Dendritic cell treated with granulocyte-macrophage colony-stimulating factor and Interleukin-4, amounts not matched to agents 40 ng/mL and 50 ng/mL, for 4 days (primary cell): ENCODE measurements at regions not wholly inside any gene's neighbourhood (a gene's known extent, or its start where the extent isn't known, plus 50 kb on each side); places are given as distances from the start of the nearest gene placed in this dataset.

ENCODE experiments used
- H3K27ac Mint-ChIP-seq: one replicate; pipeline ENCODE4 v1.8.0; 2022; ENCODE audit warnings: mild to moderate bottlenecking, mixed read lengths
- H3K27me3 Mint-ChIP-seq: one replicate; pipeline ENCODE4 v1.8.0; 2022; ENCODE audit warnings: mild to moderate bottlenecking, mixed read lengths
- H3K36me3 Mint-ChIP-seq: one replicate; pipeline ENCODE4 v1.8.0; 2022; ENCODE audit warnings: low read depth, mixed read lengths
- H3K4me1 Mint-ChIP-seq: one replicate; pipeline ENCODE4 v1.8.0; 2022; ENCODE audit warnings: low read depth, mixed read lengths
- H3K4me3 Mint-ChIP-seq: one replicate; pipeline ENCODE4 v1.8.0; 2022; ENCODE audit warnings: mild to moderate bottlenecking, moderate library complexity, mixed read lengths
- H3K9me3 Mint-ChIP-seq: one replicate; pipeline ENCODE4 v1.8.0; 2022; ENCODE audit warnings: mixed read lengths
- intact Hi-C: fragments of 100-400 bp; cut with micrococcal nuclease; formaldehyde crosslinking; loops from one replicate; pipeline ENCODE4 v1.15.0; 2022

DNA sequence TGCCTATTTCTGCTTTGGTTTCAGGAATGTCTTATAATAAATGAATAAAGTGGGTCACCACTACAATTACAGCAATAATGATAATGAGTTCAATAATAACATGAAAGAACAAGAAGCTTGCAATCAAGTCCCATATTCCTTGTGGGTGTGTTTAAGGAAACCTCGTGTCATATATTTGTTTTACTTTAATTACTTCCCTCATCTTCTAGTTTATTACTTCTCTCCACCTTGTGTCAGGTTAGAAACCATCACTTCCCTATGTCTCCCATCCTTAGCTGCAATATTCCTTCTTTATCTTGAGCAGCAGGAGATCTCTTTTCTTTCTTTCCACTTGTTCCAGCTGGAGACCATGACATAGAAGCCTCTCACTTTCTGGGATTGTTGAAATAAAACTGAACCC, 384.0 kb upstream of the TMEM132C start:
- H3K36me3 Mint-ChIP-seq: no peaks in the 10 kb centered on the region
- no peak overlapping the region for H3K4me3 Mint-ChIP-seq
- no peaks in the 10 kb centered on the region for H3K9me3 Mint-ChIP-seq
- H3K4me1 Mint-ChIP-seq: no peaks in the 10 kb centered on the region
- intact Hi-C loops: no loop called here
- no peak overlapping the region for H3K27ac Mint-ChIP-seq
- no peaks in the 10 kb centered on the region for H3K27me3 Mint-ChIP-seq

DNA sequence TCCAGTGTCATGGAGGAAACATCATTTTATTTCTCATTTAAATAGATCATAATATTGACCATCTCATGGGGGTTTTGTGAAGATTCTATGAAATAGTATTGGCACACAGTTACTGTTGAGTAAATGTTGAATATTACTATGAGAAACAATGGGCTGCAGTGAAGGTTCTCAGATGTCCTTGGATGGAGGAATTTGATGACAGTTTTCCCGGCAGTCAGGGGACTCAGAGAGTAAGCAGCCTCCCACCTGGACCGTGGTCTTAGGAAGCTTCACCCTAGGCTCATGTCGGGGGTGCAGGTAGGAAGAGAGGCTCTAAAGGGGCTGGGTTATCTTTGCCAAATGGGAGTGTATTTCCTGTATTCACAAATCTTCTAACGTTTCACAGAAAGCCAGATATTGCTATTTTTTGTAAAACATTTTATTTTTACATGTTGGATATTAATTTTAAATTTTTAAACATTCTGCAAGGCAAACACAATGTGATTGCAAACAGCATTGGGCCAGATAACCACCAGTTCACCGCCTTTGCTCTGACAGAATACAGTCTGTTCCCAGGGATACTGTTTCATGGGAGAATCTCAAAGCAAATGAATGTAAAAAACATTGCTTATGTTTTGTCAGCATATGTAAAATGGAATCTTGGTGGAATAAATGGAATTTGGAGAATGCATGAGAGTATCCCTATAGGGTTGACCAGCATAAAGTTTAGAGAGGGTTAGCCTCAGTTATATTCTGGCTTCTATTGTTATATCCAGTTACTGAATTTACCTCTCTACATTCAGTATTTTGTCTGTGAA, 380.8 kb upstream of the TMEM132C start:
- no peaks in the 10 kb centered on the region for H3K36me3 Mint-ChIP-seq

GRCh38 chr12:127886827-127887226, 380.1 kb upstream of the TMEM132C start:
- no peaks in the 10 kb centered on the region for H3K36me3 Mint-ChIP-seq
- H3K27ac Mint-ChIP-seq: no peak overlapping the region
- H3K4me3 Mint-ChIP-seq: no peak overlapping the region
- peaks cover 10% of the 10 kb centered on the region for H3K9me3 Mint-ChIP-seq
- no peaks in the 10 kb centered on the region for H3K4me1 Mint-ChIP-seq
- intact Hi-C loops: no loop called here
- H3K27me3 Mint-ChIP-seq: no peaks in the 10 kb centered on the region

More for the DNA sequence above, 380.8 kb upstream of the TMEM132C start:
- Mint-ChIP-seq H3K27ac (no peak overlapping the region), H3K27me3 (no peaks in the 10 kb centered on the region), H3K9me3 (peaks cover 10% of the 10 kb centered on the region), H3K4me3 (no peak overlapping the region), H3K4me1 (no peaks in the 10 kb centered on the region)
- intact Hi-C loops: no loop called here

- Mint-ChIP-seq H3K36me3 (no peaks in the 10 kb centered on the region), H3K4me1 (no peaks in the 10 kb centered on the region), H3K9me3 (peaks cover 10% of the 10 kb centered on the region), H3K4me3 (no peak overlapping the region), H3K27ac (no peak overlapping the region), H3K27me3 (no peaks in the 10 kb centered on the region)
- intact Hi-C loops: no loop called here
Measured at GRCh38 chr12:127888943-127889719, 377.8 kb upstream of the TMEM132C start.

- Mint-ChIP-seq H3K27ac (no peak overlapping the region), H3K9me3 (peaks cover 10% of the 10 kb centered on the region)
- intact Hi-C loops: no loop called here
Measured at GRCh38 chr12:127893895-127894609, 372.9 kb upstream of the TMEM132C start.

GRCh38 chr12:127896661-127897060, 370.3 kb upstream of the TMEM132C start:
- Mint-ChIP-seq H3K9me3 (no peaks in the 10 kb centered on the region), H3K36me3 (no peaks in the 10 kb centered on the region), H3K4me3 (no peak overlapping the region), H3K4me1 (peaks cover 5% of the 10 kb centered on the region), H3K27ac (no peak overlapping the region), H3K27me3 (no peaks in the 10 kb centered on the region)
- intact Hi-C loops: no loop called here

More at GRCh38 chr12:127893895-127894609, 372.9 kb upstream of the TMEM132C start:
- H3K27me3 Mint-ChIP-seq: no peaks in the 10 kb centered on the region
- no peak overlapping the region for H3K4me3 Mint-ChIP-seq
- H3K36me3 Mint-ChIP-seq: no peaks in the 10 kb centered on the region
- no peaks in the 10 kb centered on the region for H3K4me1 Mint-ChIP-seq

DNA sequence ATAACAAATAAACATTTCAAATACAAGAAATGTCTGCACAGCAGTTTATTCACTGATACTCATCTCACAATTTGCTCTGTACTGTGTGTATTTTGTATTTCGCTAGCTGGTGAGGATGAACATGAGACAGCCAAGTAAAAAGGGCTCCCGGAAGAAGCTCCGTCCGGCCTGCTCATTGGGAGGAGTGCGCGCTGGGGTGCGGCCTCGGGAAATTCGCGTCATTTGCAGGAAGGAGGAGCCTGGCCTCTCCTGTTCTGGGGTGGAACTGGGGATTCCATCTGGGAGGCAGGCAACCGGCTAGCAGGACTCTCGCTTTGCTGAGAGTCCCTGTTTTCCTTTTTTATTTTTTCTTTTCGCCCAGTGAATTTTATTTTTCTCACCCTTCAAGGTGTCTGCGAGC, 368.4 kb upstream of the TMEM132C start:
- H3K4me3 Mint-ChIP-seq: no peak overlapping the region
- H3K27ac Mint-ChIP-seq: no peak overlapping the region
- H3K27me3 Mint-ChIP-seq: no peaks in the 10 kb centered on the region
- peaks cover 5% of the 10 kb centered on the region for H3K4me1 Mint-ChIP-seq
- no peaks in the 10 kb centered on the region for H3K36me3 Mint-ChIP-seq
- no peaks in the 10 kb centered on the region for H3K9me3 Mint-ChIP-seq
- intact Hi-C loops: no loop called here

DNA sequence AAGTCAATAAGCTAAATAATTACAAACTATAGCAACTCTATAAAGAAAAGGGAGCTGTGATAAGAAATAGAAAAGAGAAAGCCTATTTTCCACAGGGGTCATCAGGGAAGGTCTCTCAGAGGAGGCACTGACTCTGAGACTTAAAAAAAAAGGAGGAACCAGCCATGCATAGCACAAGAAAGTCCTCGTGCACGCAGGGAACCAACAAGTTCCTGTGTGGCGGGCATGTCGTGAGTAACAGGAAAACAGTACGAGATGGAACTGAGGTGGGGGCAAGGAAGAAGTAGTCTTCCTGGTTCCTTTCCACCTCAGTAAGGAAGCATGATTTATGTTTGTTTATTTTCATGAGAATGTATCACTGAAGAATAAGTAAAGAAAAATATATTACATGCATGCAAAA, 367.0 kb upstream of the TMEM132C start:
- H3K27me3 Mint-ChIP-seq: no peaks in the 10 kb centered on the region
- no peak overlapping the region for H3K27ac Mint-ChIP-seq
- H3K36me3 Mint-ChIP-seq: no peaks in the 10 kb centered on the region
- intact Hi-C loops: no loop called here
- H3K4me1 Mint-ChIP-seq: peaks cover 5% of the 10 kb centered on the region
- H3K4me3 Mint-ChIP-seq: no peak overlapping the region
- H3K9me3 Mint-ChIP-seq: no peaks in the 10 kb centered on the region

DNA sequence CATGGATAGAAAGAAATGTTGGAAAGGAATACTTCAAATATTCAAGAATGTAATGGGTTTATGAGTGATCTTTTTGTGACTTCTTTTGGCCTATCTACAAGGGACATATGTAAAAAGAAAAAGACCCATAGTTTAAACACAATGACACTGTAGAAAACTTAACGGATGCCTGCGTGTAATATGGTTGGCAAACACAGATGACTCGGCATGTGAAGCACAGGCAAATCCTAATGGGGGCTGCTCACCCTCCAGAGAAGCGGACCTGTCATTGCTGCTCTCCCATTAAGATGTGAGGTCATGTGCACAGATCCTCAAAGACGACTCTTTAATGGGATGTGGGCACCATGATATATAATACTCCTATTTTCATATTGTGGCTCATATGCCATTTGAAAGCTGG, 366.6 kb upstream of the TMEM132C start:
- Mint-ChIP-seq H3K27me3 (no peaks in the 10 kb centered on the region), H3K36me3 (no peaks in the 10 kb centered on the region), H3K4me1 (peaks cover 5% of the 10 kb centered on the region), H3K4me3 (no peak overlapping the region), H3K27ac (no peak overlapping the region), H3K9me3 (peaks cover 3% of the 10 kb centered on the region)
- intact Hi-C loops: no loop called here

- intact Hi-C loops: no loop called here
- H3K9me3 Mint-ChIP-seq: peaks cover 6% of the 10 kb centered on the region
- no peak overlapping the region for H3K27ac Mint-ChIP-seq
- no peak overlapping the region for H3K4me3 Mint-ChIP-seq
- H3K36me3 Mint-ChIP-seq: no peaks in the 10 kb centered on the region
- H3K4me1 Mint-ChIP-seq: peaks cover 5% of the 10 kb centered on the region
- no peaks in the 10 kb centered on the region for H3K27me3 Mint-ChIP-seq
Measured at GRCh38 chr12:127903146-127903545, 363.8 kb upstream of the TMEM132C start.

DNA sequence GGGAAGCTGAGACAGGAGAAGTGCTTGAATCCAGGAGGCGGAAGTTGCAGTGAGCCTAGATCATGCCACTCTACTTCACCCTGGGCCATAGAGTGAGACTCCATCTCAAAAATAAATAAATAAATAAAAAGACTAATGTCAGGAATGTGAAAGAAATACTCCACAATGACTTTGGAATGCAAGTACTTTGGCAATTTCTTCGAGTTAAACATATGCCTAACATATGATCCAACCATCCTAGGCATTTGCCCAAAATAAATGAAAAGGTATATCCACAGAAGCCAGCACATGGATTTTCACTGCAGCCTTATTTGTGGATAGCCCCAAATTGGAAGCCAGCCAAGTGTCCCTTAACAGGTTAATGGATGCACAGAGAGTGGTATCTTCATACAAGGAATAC, 357.9 kb upstream of the TMEM132C start:
- Mint-ChIP-seq H3K4me3 (no peak overlapping the region), H3K27me3 (no peaks in the 10 kb centered on the region)
- intact Hi-C loops: no loop called here

DNA sequence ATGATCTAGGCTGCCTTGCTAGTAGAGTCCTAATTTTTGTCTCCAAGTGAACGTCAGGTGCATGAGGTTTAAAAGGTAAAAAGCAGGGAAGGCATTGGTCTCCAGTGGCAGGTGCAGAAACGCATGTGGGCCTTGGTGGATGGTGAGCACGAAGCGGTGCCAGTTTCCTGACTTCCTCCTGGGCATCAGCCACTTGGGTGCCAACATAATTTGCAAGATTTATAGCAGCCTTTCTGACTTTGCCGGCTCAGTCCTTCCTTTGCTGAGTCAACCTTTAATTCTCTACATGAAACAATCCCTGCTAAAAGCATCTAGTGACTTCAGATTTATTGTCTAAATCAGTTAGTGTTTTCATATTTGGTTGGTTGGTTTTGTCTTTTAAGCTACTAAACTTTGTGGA, 355.7 kb upstream of the TMEM132C start:
- H3K27me3 Mint-ChIP-seq: no peaks in the 10 kb centered on the region
- H3K4me1 Mint-ChIP-seq: no peaks in the 10 kb centered on the region
- intact Hi-C loops: no loop called here
- no peaks in the 10 kb centered on the region for H3K36me3 Mint-ChIP-seq
- no peaks in the 10 kb centered on the region for H3K9me3 Mint-ChIP-seq
- no peak overlapping the region for H3K27ac Mint-ChIP-seq
- no peak overlapping the region for H3K4me3 Mint-ChIP-seq

More for the DNA sequence above, 357.9 kb upstream of the TMEM132C start:
- no peaks in the 10 kb centered on the region for H3K4me1 Mint-ChIP-seq
- H3K9me3 Mint-ChIP-seq: peaks cover 6% of the 10 kb centered on the region
- H3K36me3 Mint-ChIP-seq: no peaks in the 10 kb centered on the region
- no peak overlapping the region for H3K27ac Mint-ChIP-seq

GRCh38 chr12:127912035-127912665, 354.8 kb upstream of the TMEM132C start:
- Mint-ChIP-seq H3K9me3 (no peaks in the 10 kb centered on the region), H3K36me3 (no peaks in the 10 kb centered on the region), H3K27ac (no peak overlapping the region), H3K27me3 (no peaks in the 10 kb centered on the region), H3K4me3 (no peak overlapping the region), H3K4me1 (no peaks in the 10 kb centered on the region)
- intact Hi-C loops: no loop called here

DNA sequence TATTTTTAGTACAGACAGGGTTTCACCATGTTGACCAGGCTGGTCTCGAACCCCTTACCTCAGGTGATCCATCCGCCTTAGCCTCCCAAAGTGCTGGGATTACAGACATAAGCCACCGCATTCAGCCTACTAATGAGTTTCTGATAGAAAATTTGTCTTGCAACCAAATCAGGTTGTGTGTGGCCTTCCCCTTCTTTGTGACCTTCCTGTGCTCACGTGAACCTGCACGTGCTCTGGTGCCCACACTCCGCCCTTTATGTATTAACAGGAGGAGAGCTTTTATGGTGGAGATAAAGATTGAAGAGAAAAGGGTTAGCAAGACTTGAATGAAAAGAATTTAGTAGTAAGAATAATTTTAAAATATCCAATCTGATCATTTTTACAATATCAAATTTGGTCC, 343.5 kb upstream of the TMEM132C start:
- intact Hi-C loops: no loop called here
- H3K4me1 Mint-ChIP-seq: no peaks in the 10 kb centered on the region
- H3K36me3 Mint-ChIP-seq: no peaks in the 10 kb centered on the region
- H3K27me3 Mint-ChIP-seq: no peaks in the 10 kb centered on the region
- H3K4me3 Mint-ChIP-seq: no peak overlapping the region
- no peaks in the 10 kb centered on the region for H3K9me3 Mint-ChIP-seq
- H3K27ac Mint-ChIP-seq: no peak overlapping the region
